GM10266 (cell line): ENCODE measurements at regions not wholly inside any gene's neighbourhood (a gene's known extent, or its start where the extent isn't known, plus 50 kb on each side); places are given as distances from the start of the nearest gene placed in this dataset.

ENCODE experiments used
- DNase-seq: peaks from one replicate; pipeline ENCODE4 v3.0.0; 2012; ENCODE audit errors: extremely low spot score
- TF ChIP-seq, protein P1 (sequence below): IDR thresholded peaks from 2 replicates; pipeline ENCODE4 v1.5.1; 2012; ENCODE audit warnings: mild to moderate bottlenecking, low read depth; ENCODE audit not compliant: control insufficient read depth, insufficient read depth; ENCODE audit errors: missing control alignments

DNA sequence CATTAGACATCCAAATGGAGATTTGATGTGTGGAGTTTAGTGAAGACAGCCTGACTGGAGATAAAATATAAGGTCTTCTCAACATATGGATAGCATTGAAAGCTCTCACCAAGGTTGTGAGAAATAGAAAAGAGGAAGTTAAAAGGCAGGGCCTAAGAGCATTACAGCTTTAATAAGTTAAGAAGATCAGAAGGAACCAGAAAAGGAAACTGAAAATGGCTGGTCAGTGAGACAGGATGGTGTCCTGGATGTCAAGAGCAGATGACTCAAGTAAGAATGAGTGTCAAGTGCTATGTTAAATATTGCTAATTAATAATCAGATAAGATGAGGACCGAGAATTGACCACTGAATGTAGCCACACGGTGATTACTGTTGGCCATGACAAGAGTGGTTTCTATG lies 642.9 kb downstream of the STPG2 start:
- TF ChIP-seq, protein P1, sequence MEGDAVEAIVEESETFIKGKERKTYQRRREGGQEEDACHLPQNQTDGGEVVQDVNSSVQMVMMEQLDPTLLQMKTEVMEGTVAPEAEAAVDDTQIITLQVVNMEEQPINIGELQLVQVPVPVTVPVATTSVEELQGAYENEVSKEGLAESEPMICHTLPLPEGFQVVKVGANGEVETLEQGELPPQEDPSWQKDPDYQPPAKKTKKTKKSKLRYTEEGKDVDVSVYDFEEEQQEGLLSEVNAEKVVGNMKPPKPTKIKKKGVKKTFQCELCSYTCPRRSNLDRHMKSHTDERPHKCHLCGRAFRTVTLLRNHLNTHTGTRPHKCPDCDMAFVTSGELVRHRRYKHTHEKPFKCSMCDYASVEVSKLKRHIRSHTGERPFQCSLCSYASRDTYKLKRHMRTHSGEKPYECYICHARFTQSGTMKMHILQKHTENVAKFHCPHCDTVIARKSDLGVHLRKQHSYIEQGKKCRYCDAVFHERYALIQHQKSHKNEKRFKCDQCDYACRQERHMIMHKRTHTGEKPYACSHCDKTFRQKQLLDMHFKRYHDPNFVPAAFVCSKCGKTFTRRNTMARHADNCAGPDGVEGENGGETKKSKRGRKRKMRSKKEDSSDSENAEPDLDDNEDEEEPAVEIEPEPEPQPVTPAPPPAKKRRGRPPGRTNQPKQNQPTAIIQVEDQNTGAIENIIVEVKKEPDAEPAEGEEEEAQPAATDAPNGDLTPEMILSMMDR: no peak
- peak; percentile 4 for DNase-seq

DNA sequence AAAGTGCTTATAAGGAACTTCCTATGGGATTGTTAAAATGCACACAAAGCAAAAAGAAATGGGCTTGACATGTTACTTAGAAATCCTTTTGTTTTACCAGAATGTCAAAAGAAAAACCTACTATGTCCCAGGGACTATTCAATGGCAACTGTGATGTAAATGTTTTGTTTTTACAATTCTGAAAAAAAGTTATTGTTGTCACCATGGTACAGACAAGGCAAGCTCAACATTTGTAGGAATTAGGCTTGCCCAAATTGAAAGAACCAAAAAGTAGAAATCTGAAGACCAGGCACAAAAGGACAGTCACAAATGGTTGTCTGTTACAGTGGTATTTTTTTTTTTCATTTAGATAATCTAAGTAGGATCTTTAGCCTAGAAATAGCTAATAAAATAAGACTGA lies 638.6 kb downstream of the STPG2 start:
- no peak for DNase-seq
- TF ChIP-seq, protein P1: no peak

DNA sequence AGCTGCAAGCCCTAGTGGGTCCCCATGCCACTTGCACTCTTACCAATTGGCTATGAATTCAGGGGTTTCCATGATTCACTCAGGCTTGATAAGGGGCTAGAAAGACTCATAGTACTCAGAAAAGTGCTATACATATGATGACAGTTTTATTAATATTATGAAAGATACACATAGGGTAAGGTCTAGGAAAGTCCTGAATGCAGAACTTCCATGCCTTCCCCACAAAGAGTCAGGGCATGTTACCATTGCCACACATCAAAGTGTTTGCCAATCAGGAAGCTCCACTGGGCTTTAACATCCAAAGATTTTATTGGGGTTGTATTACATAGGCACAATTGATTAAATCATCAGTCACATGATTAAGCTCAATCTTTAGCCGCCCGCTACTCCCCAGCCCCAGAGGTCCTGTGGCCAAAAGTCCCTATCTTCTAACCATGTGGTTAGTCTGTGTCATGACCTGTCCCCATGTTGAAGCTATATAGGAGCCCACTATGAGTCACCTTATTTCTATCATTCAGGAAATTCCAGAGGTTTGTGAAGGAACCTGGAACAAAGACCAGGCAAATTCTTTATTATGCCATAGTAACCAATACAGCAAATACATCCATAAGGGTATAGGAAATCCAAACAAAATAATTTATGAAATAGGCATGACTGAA lies 635.6 kb downstream of the STPG2 start:
- TF ChIP-seq, protein P1: no peak
- DNase-seq: no peak
